SU-DHL-6 (cell line): ENCODE measurements at regions not wholly inside any gene's neighbourhood (a gene's known extent, or its start where the extent isn't known, plus 50 kb on each side); places are given as distances from the start of the nearest gene placed in this dataset.

Experiments
- CTCF ChIP-seq: fragments of 200-600 bp; sonication (generic); IDR thresholded peaks from one replicate; pipeline ENCODE4 v1.5.1; 2017; ENCODE audit warnings: antibody characterized with exemption, mild to moderate bottlenecking, low read length, moderate library complexity; ENCODE audit not compliant: insufficient read depth, poor library complexity, severe bottlenecking
- EZH2phosphoT487 ChIP-seq: fragments of 200-600 bp; sonication (generic), shearing (Covaris generic); conservative IDR thresholded peaks from 2 replicates; pipeline ENCODE4 v1.6.1; 2018; ENCODE audit warnings: mild to moderate bottlenecking, antibody characterized with exemption, low read length, moderate library complexity, mixed read lengths

- no peak for TF ChIP-seq CTCF
- no peak for TF ChIP-seq EZH2phosphoT487
Observed at GRCh38 chr2:239809391-239809790, 215.8 kb downstream of the NDUFA10 start.
